Esophagus mucosa (tissue), 1 donor: ENCODE measurements at regions not wholly inside any gene's neighbourhood (a gene's known extent, or its start where the extent isn't known, plus 50 kb on each side); places are given as distances from the start of the nearest gene placed in this dataset.

Experiments
- ATAC-seq: fragments of 200-7000 bp; cut with Tn5 transposase; one replicate; pipeline ENCODE4 v1.9.1; 2020
- donor health status: DM: yes; HTN: yes; CAD: no.

GRCh38 chr18:21997207-21998143 is 171.9 kb upstream of the GATA6 start:
- ATAC-seq, result peak; percentile 57

DNA sequence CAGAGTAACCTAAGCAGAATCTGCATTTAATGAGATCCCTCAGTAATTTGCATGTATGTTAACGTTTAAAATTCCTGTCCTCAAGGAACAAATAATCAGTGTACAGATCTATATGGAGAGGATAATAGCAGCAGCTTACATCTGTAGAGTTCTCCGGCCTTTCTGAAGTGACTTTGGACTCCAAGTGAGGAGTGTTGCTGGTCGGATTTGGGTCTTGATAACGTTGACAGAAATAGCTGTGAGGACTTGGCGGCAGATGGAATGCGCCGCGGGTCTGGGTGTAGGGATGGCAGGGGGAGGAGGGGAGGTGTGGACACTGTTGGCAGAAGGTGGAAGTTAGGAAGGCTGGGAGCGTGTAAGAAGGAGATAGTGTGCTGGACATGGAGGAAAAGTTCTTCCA is 170.9 kb upstream of the GATA6 start:
- ATAC-seq, result no peak

DNA sequence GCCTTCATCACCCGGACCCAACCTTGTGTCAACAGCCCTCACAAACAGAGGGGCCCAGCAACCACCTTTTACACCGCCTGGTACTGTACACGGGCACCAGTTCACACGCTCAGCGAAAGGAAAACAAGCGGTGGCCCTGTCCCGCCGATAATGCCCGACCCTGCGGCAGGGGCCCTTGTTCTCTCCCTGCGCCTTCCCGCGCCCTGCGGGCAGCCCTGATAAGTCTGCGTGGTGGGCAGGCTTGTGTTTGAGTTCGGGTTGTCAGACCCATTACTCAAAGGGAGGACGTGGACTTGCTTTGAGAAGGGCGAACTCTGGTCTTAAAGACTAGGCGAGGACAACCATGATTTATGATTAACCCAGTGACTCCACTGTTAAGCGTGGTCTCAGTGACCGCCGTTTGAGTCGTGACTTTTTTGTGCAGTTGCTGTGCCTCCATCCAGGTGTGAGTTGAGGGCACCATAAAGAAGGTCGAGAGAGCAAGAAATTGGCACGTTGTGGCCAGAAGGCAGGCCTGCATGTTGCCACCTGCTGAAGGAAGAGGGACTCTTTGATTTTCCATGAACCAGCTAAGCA is 167.4 kb upstream of the GATA6 start:
- ATAC-seq, result no peak

GRCh38 chr18:22005191-22005841 is 164.1 kb upstream of the GATA6 start:
- no peak for ATAC-seq

- ATAC-seq, result no peak
Observed at GRCh38 chr18:22006458-22006857, 162.9 kb upstream of the GATA6 start.

- ATAC-seq, result no peak
Observed at GRCh38 chr18:22009242-22009641, 160.1 kb upstream of the GATA6 start.

GRCh38 chr18:22013993-22014392 is 155.4 kb upstream of the GATA6 start:
- ATAC-seq, result no peak

- no peak for ATAC-seq
Observed at GRCh38 chr18:22015156-22015555, 154.2 kb upstream of the GATA6 start.

- no peak for ATAC-seq
Observed at GRCh38 chr18:22018366-22018765, 151.0 kb upstream of the GATA6 start.

- ATAC-seq, result no peak
Observed at GRCh38 chr18:22019193-22019592, 150.2 kb upstream of the GATA6 start.

DNA sequence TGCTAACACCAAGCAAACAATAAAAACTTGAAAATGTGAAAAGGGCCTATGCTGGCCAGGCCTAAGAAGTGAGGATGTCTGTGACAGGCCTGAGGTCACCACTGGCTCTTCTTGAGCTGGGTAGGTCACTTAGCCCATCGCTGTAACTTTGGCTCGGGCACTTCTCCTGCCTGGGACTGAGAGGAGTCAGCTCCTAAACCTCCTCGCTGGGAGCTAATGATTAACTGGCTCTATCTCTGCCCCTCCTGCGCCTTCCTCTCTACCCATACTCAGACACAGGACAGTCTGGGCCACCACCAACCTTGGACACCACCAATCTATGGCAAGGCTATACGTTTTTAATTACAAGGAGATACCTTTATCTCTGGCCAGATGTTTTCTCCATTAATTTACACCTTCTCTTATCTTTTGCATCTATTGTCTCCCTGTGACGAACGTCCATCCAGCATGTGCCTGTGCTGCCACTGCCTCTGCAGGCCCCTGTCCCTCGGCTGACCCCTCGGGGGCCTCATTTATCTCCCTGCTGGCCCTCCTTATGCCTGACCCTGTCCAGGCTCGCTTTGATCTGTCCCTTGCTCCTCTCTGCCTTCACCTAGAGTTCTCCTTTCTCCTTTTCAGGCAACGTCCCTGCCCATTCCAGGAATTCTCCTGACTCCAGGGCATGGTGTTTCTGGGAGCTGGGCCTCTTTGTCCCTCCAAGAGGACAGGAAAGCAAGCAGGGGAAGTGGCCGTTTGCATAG is 149.1 kb upstream of the GATA6 start:
- ATAC-seq, result no peak

GRCh38 chr18:22020867-22021370 is 148.5 kb upstream of the GATA6 start:
- no peak for ATAC-seq

GRCh38 chr18:22021701-22022100 is 147.7 kb upstream of the GATA6 start:
- no peak for ATAC-seq

DNA sequence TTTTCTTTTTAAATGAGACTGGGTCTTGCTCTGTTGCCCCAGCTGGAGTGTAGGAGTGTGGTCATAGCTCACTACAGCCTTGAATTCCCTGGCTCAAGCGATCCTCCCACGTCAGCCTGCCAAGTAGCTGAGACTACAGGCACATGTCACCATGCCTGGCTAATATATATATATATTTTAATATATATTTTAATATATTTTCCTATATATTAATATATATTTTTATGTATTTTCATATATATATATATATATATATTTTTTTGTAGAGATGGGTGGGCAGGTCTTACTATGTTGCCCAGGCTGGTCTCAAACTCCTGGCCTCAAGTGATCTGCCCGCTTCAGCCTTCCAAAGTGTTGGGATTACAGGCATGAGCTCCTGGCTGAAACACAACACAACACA is 144.5 kb upstream of the GATA6 start:
- ATAC-seq, result no peak

- no peak for ATAC-seq
Observed at GRCh38 chr18:22026362-22026761, 143.0 kb upstream of the GATA6 start.

DNA sequence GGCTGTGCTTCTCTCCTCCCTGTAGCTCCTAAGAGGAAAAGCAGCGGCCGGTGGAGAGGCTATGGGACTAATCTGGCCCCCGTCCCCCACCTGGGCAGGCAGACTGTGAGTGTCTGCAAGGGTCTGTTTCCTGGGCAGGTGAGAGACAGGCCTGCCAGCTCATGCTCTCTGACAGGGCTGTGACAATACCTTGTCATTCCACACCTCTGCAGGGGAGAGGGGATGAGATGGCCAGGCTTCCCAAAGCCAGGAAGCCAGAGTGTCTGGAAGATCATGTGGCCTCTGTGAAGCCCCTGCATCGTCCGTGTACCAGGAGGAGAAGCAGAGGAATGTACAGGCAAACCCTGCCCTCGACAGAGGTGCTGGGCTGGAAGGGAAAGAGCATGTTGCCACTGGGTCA is 142.5 kb upstream of the GATA6 start:
- ATAC-seq, result no peak

DNA sequence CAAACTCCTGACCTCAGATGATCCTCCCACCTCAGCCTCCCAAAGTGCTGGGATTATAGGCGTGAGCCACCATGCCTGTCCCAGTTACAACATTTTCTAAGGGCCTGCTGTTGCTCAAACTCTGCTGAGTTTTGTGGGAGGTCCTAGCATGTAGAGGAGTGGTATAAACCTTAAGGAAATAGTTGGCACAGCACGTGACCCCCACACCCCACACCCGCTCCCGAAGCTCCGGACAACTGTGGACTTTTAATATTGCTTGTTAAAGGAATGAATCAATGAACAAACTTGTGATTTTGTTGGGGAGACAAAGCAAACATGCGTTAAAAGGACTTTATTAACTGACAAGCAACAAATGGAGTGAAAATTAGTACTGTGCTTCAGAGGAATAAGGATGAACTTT is 137.8 kb upstream of the GATA6 start:
- no peak for ATAC-seq

DNA sequence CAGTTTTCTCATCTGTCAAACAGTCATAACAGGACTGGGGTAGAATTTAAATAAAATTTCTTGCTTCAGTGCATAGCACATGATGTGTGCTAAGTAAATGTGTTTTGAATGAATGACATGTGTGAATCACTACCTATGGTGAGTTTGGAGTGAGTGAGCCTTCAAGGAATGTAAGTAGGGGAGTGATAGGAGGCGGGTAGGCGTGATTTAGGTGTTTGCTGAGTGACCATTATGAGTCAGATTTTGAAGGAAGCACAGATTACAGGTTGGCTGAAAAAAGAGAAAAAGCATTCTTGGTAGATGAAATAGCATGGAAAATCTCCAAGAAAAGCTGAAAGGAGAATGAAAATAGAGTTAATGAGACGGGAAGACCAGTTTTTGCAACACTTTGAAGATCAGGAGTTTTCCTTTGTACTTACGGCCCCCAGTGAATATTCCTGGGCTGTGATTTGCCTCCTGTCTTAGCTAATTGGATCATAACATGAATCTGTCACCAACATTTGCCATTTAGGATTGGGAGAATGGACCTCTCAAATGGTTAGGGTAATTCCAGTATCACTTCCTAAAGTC is 136.9 kb upstream of the GATA6 start:
- peak; percentile 100 for ATAC-seq

GRCh38 chr18:22033085-22033484 is 136.3 kb upstream of the GATA6 start:
- ATAC-seq, result no peak

DNA sequence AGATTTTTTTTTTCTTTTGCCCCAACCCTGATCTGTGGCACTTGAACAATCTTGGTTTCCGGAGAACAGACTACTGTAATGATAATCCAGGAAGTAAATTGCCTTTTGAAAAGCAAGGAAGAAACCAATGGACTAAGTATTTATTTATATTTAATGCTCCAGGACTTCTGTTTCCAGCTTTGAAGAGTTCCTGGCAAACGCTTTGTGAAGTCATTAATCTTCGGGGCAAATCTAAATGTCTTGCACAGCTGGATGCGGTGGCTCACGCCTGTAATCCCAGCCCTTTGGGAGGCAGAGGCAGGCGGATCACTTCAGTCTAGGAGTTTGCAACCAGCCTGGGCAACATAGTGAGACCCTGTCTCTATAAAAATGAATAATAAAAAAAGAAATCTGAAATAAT is 135.1 kb upstream of the GATA6 start:
- no peak for ATAC-seq

DNA sequence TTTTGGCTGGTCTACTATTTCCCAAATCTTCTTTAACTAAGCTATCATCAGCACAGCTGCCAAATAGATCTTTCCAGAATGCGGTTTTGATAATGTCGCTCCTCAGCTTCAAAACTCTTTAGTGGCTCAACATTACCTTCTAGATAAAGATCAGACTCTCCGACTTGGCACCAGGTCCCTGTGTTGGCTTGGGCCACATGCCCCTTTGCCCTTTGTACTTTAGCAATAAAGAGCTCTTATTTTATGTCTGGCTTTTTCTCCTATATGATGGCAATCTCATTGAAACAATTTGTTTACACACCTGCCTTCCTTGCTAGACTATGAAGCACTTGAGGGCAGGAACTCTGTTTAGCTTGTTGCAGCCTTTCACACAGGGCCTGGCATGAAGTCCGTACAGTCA is 128.9 kb upstream of the GATA6 start:
- no peak for ATAC-seq

DNA sequence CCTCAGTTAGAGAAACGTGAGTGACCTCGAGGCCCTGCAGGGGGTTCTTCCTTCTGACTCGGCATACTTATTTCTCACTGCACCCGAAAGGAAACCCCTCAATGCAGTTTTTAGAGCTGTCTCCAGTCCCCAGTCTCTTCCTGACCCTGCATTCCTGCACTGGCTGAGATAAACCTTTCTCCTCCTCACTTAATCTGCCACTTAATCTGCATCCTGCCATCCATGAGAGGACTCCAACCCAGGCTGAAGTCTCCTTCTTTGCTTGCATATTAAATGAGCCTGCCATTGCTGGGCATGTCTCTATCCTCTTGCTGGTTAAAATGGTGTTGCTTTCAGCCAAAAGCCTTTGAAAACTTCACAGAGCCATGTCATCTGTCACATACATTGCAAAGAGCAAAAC is 125.6 kb upstream of the GATA6 start:
- no peak for ATAC-seq
